NCI-H2196 (cell line): ENCODE measurements at regions not wholly inside any gene's neighbourhood (a gene's known extent, or its start where the extent isn't known, plus 50 kb on each side); places are given as distances from the start of the nearest gene placed in this dataset.

Experiments
- DNase-seq: peaks from one replicate; lab custom pipeline; 2025; ENCODE audit not compliant: unreplicated experiment; lab: John Stamatoyannopoulos, UW

GRCh38 chr2:8394569-8395359, 287.1 kb upstream of the ID2 start:
- no peak for DNase-seq

DNA sequence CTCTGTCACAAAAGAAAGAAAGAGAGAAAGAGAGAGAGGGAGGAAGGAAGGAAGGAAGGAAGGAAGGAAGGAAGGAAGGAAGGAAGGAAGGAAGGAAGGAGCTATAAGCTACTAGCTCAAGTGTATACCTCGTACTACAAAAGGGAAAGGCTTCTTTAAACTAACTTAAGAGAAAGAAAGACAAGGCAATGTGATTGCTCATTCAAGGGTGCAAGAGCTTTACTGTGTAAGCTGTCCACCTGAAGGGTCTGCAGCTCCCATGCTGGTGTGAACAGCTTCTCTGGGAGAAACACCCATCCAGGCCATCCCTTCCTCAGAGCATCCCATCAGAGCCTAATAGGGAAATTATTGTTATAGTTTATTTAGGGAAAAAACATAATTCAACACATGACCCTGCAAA, 286.1 kb upstream of the ID2 start:
- no peak for DNase-seq

DNA sequence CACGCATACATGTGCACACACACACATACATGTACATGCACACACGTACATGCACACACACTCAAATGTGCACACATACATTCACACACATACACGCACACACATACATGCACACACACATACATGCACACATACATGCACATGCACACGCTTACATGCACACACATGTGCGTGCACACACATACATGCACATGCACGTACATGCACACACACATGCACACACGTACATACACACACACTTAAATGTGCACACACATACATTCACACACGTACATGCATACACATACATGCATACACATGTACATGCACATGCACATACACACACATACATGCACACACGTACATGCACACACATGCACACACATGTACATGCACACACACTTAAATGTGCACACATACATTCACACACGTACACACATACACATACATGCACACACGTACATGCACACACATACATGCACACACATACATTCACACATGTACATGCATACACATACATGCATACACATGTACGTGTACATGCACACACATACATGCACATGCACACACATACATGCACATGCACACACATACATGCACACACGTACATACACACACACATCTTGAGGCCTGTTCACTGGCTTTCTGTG, 283.7 kb upstream of the ID2 start:
- DNase-seq = no peak

DNA sequence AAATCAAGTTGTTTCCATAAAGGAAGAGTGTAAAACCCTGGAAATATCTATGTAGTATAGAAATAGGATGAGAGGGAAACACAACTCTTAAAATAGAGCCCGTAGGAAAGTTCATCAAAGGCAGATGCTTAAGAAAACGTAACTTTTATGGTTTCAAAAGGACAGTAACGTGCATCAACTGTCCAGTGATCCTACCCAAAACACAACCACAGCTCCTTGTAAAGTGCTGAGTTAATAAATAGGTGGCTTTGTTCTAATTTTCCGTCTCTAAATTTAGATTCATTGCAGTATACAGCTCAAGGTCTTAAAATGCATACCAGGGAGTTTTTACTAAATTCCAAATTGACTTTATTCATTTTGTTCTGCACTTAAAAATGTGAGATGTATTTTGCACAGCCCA, 282.1 kb upstream of the ID2 start:
- no peak for DNase-seq

DNA sequence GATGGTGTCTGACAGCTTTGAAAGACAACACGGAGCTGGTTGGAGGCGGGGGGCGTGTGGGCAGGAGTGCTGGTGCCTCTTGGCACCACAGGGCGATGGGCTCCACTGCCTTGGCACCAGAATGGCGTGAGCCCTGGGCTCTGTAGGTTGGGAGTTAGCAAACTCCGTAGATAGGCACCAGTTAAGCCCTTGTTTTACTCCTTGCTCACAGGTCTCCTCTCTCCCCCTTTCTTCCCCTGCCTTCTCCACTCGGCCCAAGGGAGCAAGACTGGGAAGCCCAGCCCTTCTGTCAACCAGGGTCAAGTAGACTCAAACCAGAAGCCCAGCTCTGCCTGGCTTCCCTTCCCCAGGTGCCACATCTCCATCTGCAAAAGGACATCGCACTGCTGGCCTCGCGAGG, 281.7 kb upstream of the ID2 start:
- DNase-seq = no peak

- DNase-seq = peak; percentile 79
These were observed 279.6 kb upstream of the ID2 start for GRCh38 chr2:8402222-8402621.

GRCh38 chr2:8403876-8404275, 278.0 kb upstream of the ID2 start:
- no peak for DNase-seq

GRCh38 chr2:8405334-8405733, 276.5 kb upstream of the ID2 start:
- no peak for DNase-seq

DNA sequence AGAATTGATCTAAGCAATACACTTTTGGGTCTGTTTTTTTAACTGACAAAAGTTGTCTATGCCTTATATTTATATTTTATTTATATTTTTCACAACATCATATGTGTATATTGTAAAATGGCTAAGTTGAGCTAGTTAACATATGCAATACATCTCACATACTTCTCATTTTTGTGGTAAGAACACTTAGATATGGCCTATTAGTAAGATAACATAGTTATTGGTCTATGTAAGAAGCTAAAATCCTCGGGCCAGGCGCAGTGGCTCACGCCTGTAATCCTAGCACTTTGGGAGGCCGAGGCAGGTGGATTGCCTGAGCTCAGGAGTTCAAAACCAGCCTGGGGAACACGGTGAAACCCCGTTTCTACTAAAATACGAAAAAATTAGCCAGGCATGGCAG, 275.6 kb upstream of the ID2 start:
- DNase-seq = no peak

DNA sequence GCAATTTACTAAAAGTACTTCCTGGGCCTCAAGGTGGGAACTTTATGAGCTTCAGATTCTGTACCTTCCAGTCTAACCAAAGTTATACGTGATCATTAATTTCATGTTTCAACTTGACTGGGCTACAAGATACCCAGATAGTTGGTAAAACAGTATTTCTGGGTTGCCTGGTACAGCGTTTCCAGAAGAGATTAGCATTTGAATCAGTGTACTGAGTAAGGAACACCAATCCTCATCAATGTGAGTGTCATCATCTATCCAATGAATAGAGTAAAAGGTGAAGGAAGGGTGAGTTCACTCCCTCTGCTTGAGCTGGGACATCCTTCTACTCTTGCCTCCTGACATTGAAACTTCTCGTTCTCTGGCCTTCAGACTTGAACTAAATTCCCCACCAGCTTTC, 274.5 kb upstream of the ID2 start:
- no peak for DNase-seq

- no peak for DNase-seq
These were observed 273.0 kb upstream of the ID2 start for GRCh38 chr2:8408560-8409460.

- no peak for DNase-seq
These were observed 272.2 kb upstream of the ID2 start for GRCh38 chr2:8409461-8410260.

- no peak for DNase-seq
These were observed 269.8 kb upstream of the ID2 start for GRCh38 chr2:8412082-8412481.

DNA sequence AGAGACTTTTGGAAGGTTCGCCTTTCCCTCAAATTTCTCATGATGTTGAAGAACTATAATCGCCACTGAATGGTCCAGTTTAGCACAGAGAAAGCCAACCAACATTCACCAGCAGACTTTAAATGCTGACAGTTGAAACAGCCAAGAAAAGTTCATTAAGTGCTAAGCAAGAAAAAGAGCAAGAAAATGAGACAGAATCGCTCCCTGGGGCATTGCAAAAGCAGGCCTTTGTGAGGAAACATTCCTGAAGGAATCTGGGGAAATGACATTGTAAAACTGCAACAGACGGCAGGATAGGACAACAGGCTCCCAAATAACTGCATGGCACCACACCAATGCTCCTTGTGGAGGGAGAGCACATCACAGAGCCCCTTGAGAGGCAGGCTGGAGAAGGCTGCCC, 269.3 kb upstream of the ID2 start:
- no peak for DNase-seq

- DNase-seq = no peak
These were observed 268.2 kb upstream of the ID2 start for GRCh38 chr2:8413589-8414135.

- DNase-seq = no peak
These were observed 266.6 kb upstream of the ID2 start for GRCh38 chr2:8414946-8415879.

- no peak for DNase-seq
These were observed 265.8 kb upstream of the ID2 start for GRCh38 chr2:8416001-8416571.

DNA sequence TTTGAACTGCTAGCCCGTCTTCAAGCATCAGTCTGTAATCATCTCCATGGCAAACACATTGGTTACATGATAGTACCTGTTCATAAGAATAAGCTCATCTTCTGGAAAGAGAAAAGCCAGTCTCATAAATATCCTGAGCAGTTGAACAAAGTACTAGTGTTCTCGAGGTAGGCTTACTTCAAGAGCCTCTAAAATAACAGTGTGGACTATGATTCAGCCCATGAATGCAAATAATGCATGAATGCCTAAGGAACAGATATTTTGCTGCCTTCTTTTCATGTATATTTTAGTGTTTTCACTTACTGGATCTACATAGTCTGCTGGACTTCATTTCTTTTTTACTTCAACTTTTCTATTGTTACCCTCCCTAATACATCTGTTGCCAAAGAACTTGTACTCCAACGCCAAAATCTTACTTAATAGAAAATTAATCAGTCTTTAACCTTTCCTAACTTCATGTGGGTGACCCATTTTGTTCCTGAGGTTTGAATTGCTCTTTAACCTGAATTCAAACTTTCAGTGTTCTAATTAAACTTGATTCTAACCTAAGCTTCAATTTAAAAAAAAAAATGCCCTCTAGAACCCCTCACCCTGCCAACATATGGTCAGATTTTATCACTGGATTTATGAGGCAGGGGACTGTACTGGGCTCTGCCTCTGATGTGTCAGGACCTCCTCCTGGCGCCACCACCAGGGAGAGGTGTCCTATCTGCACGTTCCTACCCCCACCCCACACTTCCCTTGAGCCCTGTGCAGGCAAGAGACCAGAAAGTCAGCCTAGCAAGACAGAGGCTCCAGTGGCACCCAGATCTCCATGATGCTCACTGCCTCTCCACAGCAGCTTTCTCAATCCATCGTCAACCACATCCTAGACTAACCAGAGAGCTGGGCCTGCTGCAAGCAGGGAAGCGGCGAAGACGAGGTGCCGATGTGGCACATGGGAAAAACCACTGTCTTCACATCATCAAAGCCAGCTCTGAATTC, 264.7 kb upstream of the ID2 start:
- DNase-seq = no peak
